ENCODE measurements at regions not wholly inside any gene's neighbourhood (a gene's known extent, or its start where the extent isn't known, plus 50 kb on each side); places are given as distances from the start of the nearest gene placed in this dataset.
A peak's percentile ranks its signal among the peaks of the same experiment; 100 is the strongest.

- ChIA-PET POLR2A (interaction anchor here (0.5 to 1.2 kb wide), 4 partner anchors 9 to 673 kb away, joined by 3 read pairs; no protein-coding TSS in a partner anchor), CTCF (interaction anchor here (0.6 to 0.9 kb wide), 2 partner anchors 36 to 451 kb away, joined by 3 read pairs; no protein-coding TSS in a partner anchor)
- Mint-ChIP-seq H3K27me3 (ENCODE audit: insufficient read depth, unreplicated experiment) (no peaks in the 10 kb centered on the region), H3K27ac (ENCODE audit: low read depth, unreplicated experiment) (no peak overlapping the region), H3K4me3 (ENCODE audit: unreplicated experiment) (no peak overlapping the region), H3K4me1 (ENCODE audit: insufficient read depth, unreplicated experiment) (peaks cover 35% of the 10 kb centered on the region), H3K9me3 (ENCODE audit: unreplicated experiment) (no peaks in the 10 kb centered on the region), H3K36me3 (ENCODE audit: insufficient read depth, unreplicated experiment) (no peaks in the 10 kb centered on the region)
- no peak for TF ChIP-seq CTCF (IDR thresholded peaks at IDR 0.05; ENCODE audit: unreplicated experiment)
- DNase-seq (ENCODE audit: unreplicated experiment), result no peak
- BruUV-seq (replicated peaks), result no TSS peak
- intact Hi-C loops (cut with micrococcal nuclease), result no loop called here
Observed at GRCh38 chr6:134680021-134680420, 269.9 kb downstream of the ALDH8A1 start.

GRCh38 chr6:134678436-134678889 lies 271.4 kb downstream of the ALDH8A1 start:
- Mint-ChIP-seq H3K4me3 (ENCODE audit: unreplicated experiment) (no peak overlapping the region), H3K27ac (ENCODE audit: low read depth, unreplicated experiment) (peak overlapping the region; percentile 72), H3K4me1 (ENCODE audit: insufficient read depth, unreplicated experiment) (peaks cover 39% of the 10 kb centered on the region), H3K36me3 (ENCODE audit: insufficient read depth, unreplicated experiment) (no peaks in the 10 kb centered on the region), H3K9me3 (ENCODE audit: unreplicated experiment) (no peaks in the 10 kb centered on the region), H3K27me3 (ENCODE audit: insufficient read depth, unreplicated experiment) (no peaks in the 10 kb centered on the region)
- ChIA-PET CTCF (no interaction called here), POLR2A (interaction anchor here (1.5 kb wide), 1 partner anchor 57 kb away, joined by 4 read pairs; no protein-coding TSS in a partner anchor)
- TF ChIP-seq CTCF (IDR thresholded peaks at IDR 0.05; ENCODE audit: unreplicated experiment), result no peak
- BruUV-seq (replicated peaks), result no TSS peak
- intact Hi-C loops (cut with micrococcal nuclease), result no loop called here
- DNase-seq (ENCODE audit: unreplicated experiment), result peak; percentile 90

- BruUV-seq (replicated peaks), result no TSS peak
- intact Hi-C loops (cut with micrococcal nuclease), result no loop called here
- CTCF ChIA-PET, result interaction anchor here (0.5 to 0.7 kb wide), 5 partner anchors 95 to 1514 kb away, joined by 3 read pairs; no protein-coding TSS in a partner anchor
Observed at GRCh38 chr6:134676307-134677281, 273.3 kb downstream of the ALDH8A1 start.

More at GRCh38 chr6:134676307-134677281, 273.3 kb downstream of the ALDH8A1 start:
- peaks cover 50% of the 10 kb centered on the region for H3K4me1 Mint-ChIP-seq (ENCODE audit: insufficient read depth, unreplicated experiment)
- H3K27ac Mint-ChIP-seq (ENCODE audit: low read depth, unreplicated experiment), result peak overlapping the region; percentile 7
- H3K36me3 Mint-ChIP-seq (ENCODE audit: insufficient read depth, unreplicated experiment), result no peaks in the 10 kb centered on the region
- POLR2A ChIA-PET, result interaction anchor here (0.5 to 1.8 kb wide), 4 partner anchors 9 to 499 kb away, joined by 3 to 4 read pairs (median 4); no protein-coding TSS in a partner anchor
- H3K27me3 Mint-ChIP-seq (ENCODE audit: insufficient read depth, unreplicated experiment), result no peaks in the 10 kb centered on the region
- H3K4me3 Mint-ChIP-seq (ENCODE audit: unreplicated experiment), result peak overlapping the region; percentile 4
- TF ChIP-seq CTCF (IDR thresholded peaks at IDR 0.05; ENCODE audit: unreplicated experiment), result no peak
- H3K9me3 Mint-ChIP-seq (ENCODE audit: unreplicated experiment), result no peaks in the 10 kb centered on the region
- DNase-seq (ENCODE audit: unreplicated experiment), result peak; percentile 56

Measured in MCF 10A (cell line).